HepG2 (cell line): ENCODE measurements at regions not wholly inside any gene's neighbourhood (a gene's known extent, or its start where the extent isn't known, plus 50 kb on each side); places are given as distances from the start of the nearest gene placed in this dataset.

ENCODE experiments used
- ATAC-seq: fragments of 200-7000 bp; cut with Tn5 transposase; 3 replicates; pipeline ENCODE4 v1.9.1; 2020; ENCODE audit warnings: mild to moderate bottlenecking, moderate library complexity
- BruUV-seq: library from RNA; stranded (reverse); fragments of 400-500 nt; replicated peaks from 2 replicates; lab custom pipeline; 2021; lab: Mats Ljungman, UMichigan
- CTCF ChIA-PET: fragments of 300-600 bp; formaldehyde crosslinking; extraction: SDS; loops from one replicate; lab custom pipeline; 2021; ENCODE audit warnings: low total read pairs, inconsistent platforms, low intra/inter-chr PET ratio; lab: Yijun Ruan, JAX
- POLR2A ChIA-PET: fragments of 350-600 bp; sonication (Branson Sonifier 250); formaldehyde crosslinking; loops from one replicate; lab custom pipeline; 2020; ENCODE audit warnings: antibody characterized with exemption, inconsistent platforms; lab: Yijun Ruan, JAX
- DNase-seq: peaks from one replicate; pipeline ENCODE4 v3.0.0-alpha.2; 2015; ENCODE audit warnings: low spot score
- FAIRE-seq: peaks from 3 replicates; lab custom pipeline; 2011; peaks lifted over from hg19 to GRCh38; lab: Jason Lieb, UNC
- H2AFZ ChIP-seq: one replicate; pipeline ENCODE4 v1.6.1; 2011; ENCODE audit warnings: low read length, inconsistent platforms
- H3K27ac ChIP-seq: fragments of 300-600 bp; 3 replicates; pipeline ENCODE4 v1.8.0; 2011; ENCODE audit warnings: mixed run types, mild to moderate bottlenecking, mixed read lengths, low read length, inconsistent platforms; ENCODE audit not compliant: insufficient read depth; ENCODE audit errors: extremely low read length
- H3K27me3 ChIP-seq, 2 experiments: fragments of 200-600 bp in 1 of 2; 2 replicates in 1 of 2; 3 replicates in 1 of 2; pipeline versions ENCODE4 v1.6.0 to v1.8.0; 2011; ENCODE audit warnings: low read length in 2 of 2, mild to moderate bottlenecking in 2 of 2, moderate library complexity in 2 of 2, inconsistent platforms in 1 of 2; ENCODE audit not compliant: insufficient read depth in 2 of 2, control insufficient read depth in 1 of 2
- H3K36me3 ChIP-seq, 2 experiments: fragments of 200-600 bp in 1 of 2; replicated peaks in 1 of 2; 2 replicates in 1 of 2; 3 replicates in 1 of 2; pipeline versions ENCODE4 v1.5.1 to v1.8.0; 2011; ENCODE audit warnings: low read length in 2 of 2, inconsistent platforms in 1 of 2; ENCODE audit not compliant: insufficient read depth in 2 of 2, control insufficient read depth in 1 of 2
- H3K4me1 ChIP-seq: 2 replicates; pipeline ENCODE4 v1.5.1; 2012; ENCODE audit warnings: low read length, inconsistent platforms; ENCODE audit not compliant: insufficient read depth
- H3K4me2 ChIP-seq: 2 replicates; pipeline ENCODE4 v1.6.0; 2011; ENCODE audit warnings: low read depth, low read length, inconsistent platforms
- H3K4me3 ChIP-seq, 3 experiments: fragments of 200-600 bp in 1 of 3; sonication (generic), shearing (Covaris generic) in 1 of 3; replicated peaks in 1 of 3; 2 replicates each; pipeline ENCODE4 v1.5.1; 2011 to 2016; ENCODE audit warnings: low read length in 3 of 3, inconsistent platforms in 2 of 3, low read depth in 2 of 3, mild to moderate bottlenecking in 2 of 3, control low read depth in 1 of 3, mixed read lengths in 1 of 3; ENCODE audit not compliant: insufficient read depth in 1 of 3
- H3K79me2 ChIP-seq: one replicate; pipeline ENCODE4 v1.6.1; 2011; ENCODE audit warnings: low read length, inconsistent platforms; ENCODE audit not compliant: insufficient read depth
- H3K9ac ChIP-seq: 2 replicates; pipeline ENCODE4 v1.6.0; 2011; ENCODE audit warnings: mild to moderate bottlenecking, low read depth, low read length, inconsistent platforms; ENCODE audit not compliant: insufficient read depth
- H3K9me3 ChIP-seq: 2 replicates; pipeline ENCODE4 v1.5.1; 2012; ENCODE audit warnings: mild to moderate bottlenecking, low read length
- H4K20me1 ChIP-seq: 2 replicates; pipeline ENCODE4 v1.6.0; 2011; ENCODE audit warnings: inconsistent platforms, mild to moderate bottlenecking, low read length, moderate library complexity; ENCODE audit not compliant: insufficient read depth
- ELF3 ChIP-seq: IDR thresholded peaks from 2 replicates; pipeline ENCODE4 v1.6.1; 2016; ENCODE audit warnings: missing genetic modification reagents, missing compliant biosample characterization
- FIP1L1 ChIP-seq: fragments of 200-400 bp; formaldehyde crosslinking; IDR thresholded peaks from 2 replicates; pipeline ENCODE4 v1.6.1; 2018; ENCODE audit warnings: low read depth, mild to moderate bottlenecking, low read length, moderate library complexity, borderline replicate concordance; ENCODE audit not compliant: insufficient read depth
- MIXL1 ChIP-seq: IDR thresholded peaks from 2 replicates; pipeline ENCODE4 v1.6.1; 2016
- NFE2 ChIP-seq: sonication (generic); formaldehyde crosslinking; IDR thresholded peaks from 2 replicates; pipeline ENCODE4 v1.4.0; 2020; ENCODE audit warnings: missing genetic modification reagents
- RAD51 ChIP-seq: fragments of 450-650 bp; IDR thresholded peaks from 2 replicates; pipeline ENCODE4 v1.6.1; 2016; ENCODE audit warnings: borderline replicate concordance
- RFX5 ChIP-seq: IDR thresholded peaks from 2 replicates; pipeline ENCODE4 v1.6.1; 2011; ENCODE audit warnings: low read depth, low read length, improper control_type of control experiment
- ZFP36L2 ChIP-seq: sonication (generic); formaldehyde crosslinking; IDR thresholded peaks from 2 replicates; pipeline ENCODE4 v1.4.0; 2020; ENCODE audit warnings: missing genetic modification reagents
- ZNF33A ChIP-seq: sonication (generic); formaldehyde crosslinking; IDR thresholded peaks from 2 replicates; pipeline ENCODE4 v1.5.1; 2020; ENCODE audit warnings: missing genetic modification reagents, mild to moderate bottlenecking, moderate library complexity, borderline replicate concordance
- ZNF577 ChIP-seq: sonication (generic); formaldehyde crosslinking; IDR thresholded peaks from 2 replicates; pipeline ENCODE4 v1.4.0; 2020; ENCODE audit warnings: mild to moderate bottlenecking, low read depth, missing genetic modification reagents, borderline replicate concordance
- ZNF652 ChIP-seq: IDR thresholded peaks from 2 replicates; pipeline ENCODE4 v1.6.1; 2016; ENCODE audit warnings: low read depth, borderline replicate concordance
- ZNF670 ChIP-seq: sonication (generic); formaldehyde crosslinking; IDR thresholded peaks from 2 replicates; pipeline ENCODE4 v1.8.0; 2022; ENCODE audit warnings: mild to moderate bottlenecking, missing genetic modification reagents, borderline replicate concordance
- ZNF75D ChIP-seq: sonication (generic); formaldehyde crosslinking; IDR thresholded peaks from 2 replicates; pipeline ENCODE4 v1.8.1; 2023; ENCODE audit warnings: missing genetic modification reagents, mild to moderate bottlenecking, borderline replicate concordance
- ZNF766 ChIP-seq: sonication (generic); formaldehyde crosslinking; IDR thresholded peaks from 2 replicates; pipeline ENCODE4 v1.5.0; 2020; ENCODE audit warnings: missing genetic modification reagents, borderline replicate concordance
- ZNF790 ChIP-seq: sonication (generic); formaldehyde crosslinking; IDR thresholded peaks from 2 replicates; pipeline ENCODE4 v1.8.0; 2022; ENCODE audit warnings: missing genetic modification reagents, mild to moderate bottlenecking, borderline replicate concordance
- ZNF841 ChIP-seq: sonication (generic); formaldehyde crosslinking; IDR thresholded peaks from 2 replicates; pipeline ENCODE4 v1.8.1; 2023; ENCODE audit warnings: missing genetic modification reagents, borderline replicate concordance
- WGBS: methylation state at CpG from one replicate; pipeline ENCODE4 v1.1.6; 2017; ENCODE audit warnings: low lambda C conversion rate; 5-methylcytosine and 5-hydroxymethylcytosine counted together
- in situ Hi-C: cut with HindIII; loops from 2 replicates; pipeline ENCODE4 v1.10.0; 2017; ENCODE audit warnings: low pct_unique_long_range_greater_than_20kb; ENCODE audit not compliant: extremely low pct_ligation_motif_present
- intact Hi-C: fragments of 100-400 bp; cut with micrococcal nuclease; formaldehyde crosslinking; loops from one replicate; pipeline ENCODE4 v1.10.0; 2022; ENCODE audit not compliant: unreplicated experiment
- TF ChIP-seq, protein P1 (sequence below): IDR thresholded peaks from 2 replicates; pipeline ENCODE4 v1.6.1; 2016; ENCODE audit warnings: missing genetic modification reagents, missing compliant biosample characterization
- TF ChIP-seq, protein P2 (sequence below): IDR thresholded peaks from 2 replicates; pipeline ENCODE4 v1.6.1; 2016; ENCODE audit warnings: low read depth, borderline replicate concordance
- TF ChIP-seq, protein P3 (sequence below): sonication (generic); formaldehyde crosslinking; IDR thresholded peaks from 2 replicates; pipeline ENCODE4 v1.9.0; 2022; ENCODE audit warnings: low read depth, missing genetic modification reagents
- TF ChIP-seq, protein P4 (sequence below): sonication (generic); formaldehyde crosslinking; IDR thresholded peaks from 2 replicates; pipeline ENCODE4 v1.5.1; 2020; ENCODE audit warnings: mild to moderate bottlenecking, missing genetic modification reagents, borderline replicate concordance

DNA sequence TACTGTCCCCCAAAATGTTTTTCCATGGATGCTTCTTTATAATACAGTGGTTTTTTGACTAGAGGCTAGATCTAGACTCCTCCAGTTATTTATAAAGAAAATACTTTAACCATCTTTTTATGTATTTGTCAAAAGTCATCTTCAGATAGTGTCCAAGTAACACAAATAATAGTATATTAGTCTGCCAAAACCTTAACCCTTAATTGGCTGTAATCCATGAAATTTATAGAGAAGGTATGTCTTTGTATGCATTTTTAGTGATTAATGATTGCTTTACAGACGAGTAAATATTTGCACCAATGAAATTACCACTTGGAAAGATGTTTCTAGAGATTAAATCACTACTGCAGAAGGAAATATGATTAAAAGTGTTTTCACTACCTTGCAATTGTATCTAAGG lies 451.8 kb upstream of the NRXN1 start:
- intact Hi-C loops (no loop called here), in situ Hi-C loops (no loop called here)
- ATAC-seq (no peak), DNase-seq (no peak), FAIRE-seq (no peak)
- H3K79me2 ChIP-seq = no peaks in the 10 kb centered on the region
- 0% methylated on average over 1 of the region's 1 CpG for WGBS
- CTCF ChIA-PET = no interaction called here
- H4K20me1 ChIP-seq = no peaks in the 10 kb centered on the region
- no peaks in the 10 kb centered on the region for H3K27me3 ChIP-seq
- peaks cover 60% of the 10 kb centered on the region for H3K9me3 ChIP-seq
- no peaks in the 10 kb centered on the region for H3K36me3 ChIP-seq
- H3K4me3 ChIP-seq = no peak overlapping the region
- no peaks in the 10 kb centered on the region for H3K4me1 ChIP-seq
- BruUV-seq = no TSS peak
- H3K27ac ChIP-seq = no peak overlapping the region
- no peak overlapping the region for H3K9ac ChIP-seq
- POLR2A ChIA-PET = no interaction called here
- H3K4me2 ChIP-seq = no peak overlapping the region
- H2AFZ ChIP-seq = no peak overlapping the region
- no peak for TF ChIP-seq ZNF75D (CRISPR knock-in tag)
- no peak for TF ChIP-seq ZNF670 (CRISPR knock-in tag)
- TF ChIP-seq ZFP36L2 (CRISPR knock-in tag) = no peak
- TF ChIP-seq, protein P1, sequence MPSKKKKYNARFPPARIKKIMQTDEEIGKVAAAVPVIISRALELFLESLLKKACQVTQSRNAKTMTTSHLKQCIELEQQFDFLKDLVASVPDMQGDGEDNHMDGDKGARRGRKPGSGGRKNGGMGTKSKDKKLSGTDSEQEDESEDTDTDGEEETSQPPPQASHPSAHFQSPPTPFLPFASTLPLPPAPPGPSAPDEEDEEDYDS (CRISPR knock-in tag) = no peak
- TF ChIP-seq ZNF790 = no peak
- TF ChIP-seq, protein P2, sequence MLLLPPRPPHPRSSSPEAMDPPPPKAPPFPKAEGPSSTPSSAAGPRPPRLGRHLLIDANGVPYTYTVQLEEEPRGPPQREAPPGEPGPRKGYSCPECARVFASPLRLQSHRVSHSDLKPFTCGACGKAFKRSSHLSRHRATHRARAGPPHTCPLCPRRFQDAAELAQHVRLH (CRISPR knock-in tag) = no peak
- TF ChIP-seq, protein P3, sequence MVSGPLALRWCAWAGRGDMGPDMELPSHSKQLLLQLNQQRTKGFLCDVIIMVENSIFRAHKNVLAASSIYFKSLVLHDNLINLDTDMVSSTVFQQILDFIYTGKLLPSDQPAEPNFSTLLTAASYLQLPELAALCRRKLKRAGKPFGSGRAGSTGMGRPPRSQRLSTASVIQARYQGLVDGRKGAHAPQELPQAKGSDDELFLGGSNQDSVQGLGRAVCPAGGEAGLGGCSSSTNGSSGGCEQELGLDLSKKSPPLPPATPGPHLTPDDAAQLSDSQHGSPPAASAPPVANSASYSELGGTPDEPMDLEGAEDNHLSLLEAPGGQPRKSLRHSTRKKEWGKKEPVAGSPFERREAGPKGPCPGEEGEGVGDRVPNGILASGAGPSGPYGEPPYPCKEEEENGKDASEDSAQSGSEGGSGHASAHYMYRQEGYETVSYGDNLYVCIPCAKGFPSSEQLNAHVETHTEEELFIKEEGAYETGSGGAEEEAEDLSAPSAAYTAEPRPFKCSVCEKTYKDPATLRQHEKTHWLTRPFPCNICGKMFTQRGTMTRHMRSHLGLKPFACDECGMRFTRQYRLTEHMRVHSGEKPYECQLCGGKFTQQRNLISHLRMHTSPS = no peak
- no peak for TF ChIP-seq ZNF841 (CRISPR knock-in tag)
- TF ChIP-seq RAD51 = no peak
- TF ChIP-seq ZNF577 (CRISPR knock-in tag) = no peak
- TF ChIP-seq, protein P4, sequence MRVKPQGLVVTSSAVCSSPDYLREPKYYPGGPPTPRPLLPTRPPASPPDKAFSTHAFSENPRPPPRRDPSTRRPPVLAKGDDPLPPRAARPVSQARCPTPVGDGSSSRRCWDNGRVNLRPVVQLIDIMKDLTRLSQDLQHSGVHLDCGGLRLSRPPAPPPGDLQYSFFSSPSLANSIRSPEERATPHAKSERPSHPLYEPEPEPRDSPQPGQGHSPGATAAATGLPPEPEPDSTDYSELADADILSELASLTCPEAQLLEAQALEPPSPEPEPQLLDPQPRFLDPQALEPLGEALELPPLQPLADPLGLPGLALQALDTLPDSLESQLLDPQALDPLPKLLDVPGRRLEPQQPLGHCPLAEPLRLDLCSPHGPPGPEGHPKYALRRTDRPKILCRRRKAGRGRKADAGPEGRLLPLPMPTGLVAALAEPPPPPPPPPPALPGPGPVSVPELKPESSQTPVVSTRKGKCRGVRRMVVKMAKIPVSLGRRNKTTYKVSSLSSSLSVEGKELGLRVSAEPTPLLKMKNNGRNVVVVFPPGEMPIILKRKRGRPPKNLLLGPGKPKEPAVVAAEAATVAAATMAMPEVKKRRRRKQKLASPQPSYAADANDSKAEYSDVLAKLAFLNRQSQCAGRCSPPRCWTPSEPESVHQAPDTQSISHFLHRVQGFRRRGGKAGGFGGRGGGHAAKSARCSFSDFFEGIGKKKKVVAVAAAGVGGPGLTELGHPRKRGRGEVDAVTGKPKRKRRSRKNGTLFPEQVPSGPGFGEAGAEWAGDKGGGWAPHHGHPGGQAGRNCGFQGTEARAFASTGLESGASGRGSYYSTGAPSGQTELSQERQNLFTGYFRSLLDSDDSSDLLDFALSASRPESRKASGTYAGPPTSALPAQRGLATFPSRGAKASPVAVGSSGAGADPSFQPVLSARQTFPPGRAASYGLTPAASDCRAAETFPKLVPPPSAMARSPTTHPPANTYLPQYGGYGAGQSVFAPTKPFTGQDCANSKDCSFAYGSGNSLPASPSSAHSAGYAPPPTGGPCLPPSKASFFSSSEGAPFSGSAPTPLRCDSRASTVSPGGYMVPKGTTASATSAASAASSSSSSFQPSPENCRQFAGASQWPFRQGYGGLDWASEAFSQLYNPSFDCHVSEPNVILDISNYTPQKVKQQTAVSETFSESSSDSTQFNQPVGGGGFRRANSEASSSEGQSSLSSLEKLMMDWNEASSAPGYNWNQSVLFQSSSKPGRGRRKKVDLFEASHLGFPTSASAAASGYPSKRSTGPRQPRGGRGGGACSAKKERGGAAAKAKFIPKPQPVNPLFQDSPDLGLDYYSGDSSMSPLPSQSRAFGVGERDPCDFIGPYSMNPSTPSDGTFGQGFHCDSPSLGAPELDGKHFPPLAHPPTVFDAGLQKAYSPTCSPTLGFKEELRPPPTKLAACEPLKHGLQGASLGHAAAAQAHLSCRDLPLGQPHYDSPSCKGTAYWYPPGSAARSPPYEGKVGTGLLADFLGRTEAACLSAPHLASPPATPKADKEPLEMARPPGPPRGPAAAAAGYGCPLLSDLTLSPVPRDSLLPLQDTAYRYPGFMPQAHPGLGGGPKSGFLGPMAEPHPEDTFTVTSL (CRISPR knock-in tag) = no peak
- TF ChIP-seq ZNF652 (CRISPR knock-in tag) = no peak
- TF ChIP-seq ZNF33A (CRISPR knock-in tag) = no peak
- no peak for TF ChIP-seq ELF3
- no peak for TF ChIP-seq ZNF766 (CRISPR knock-in tag)
- TF ChIP-seq MIXL1 = no peak
- no peak for TF ChIP-seq FIP1L1
- TF ChIP-seq NFE2 = no peak
- TF ChIP-seq RFX5 = no peak
